ENCODE measurements at regions not wholly inside any gene's neighbourhood (a gene's known extent, or its start where the extent isn't known, plus 50 kb on each side); places are given as distances from the start of the nearest gene placed in this dataset.
"Not testable (repeated sequence)": the region's sequence is repeated elsewhere in the genome, so short reads cannot be mapped to it uniquely, and the experiment has no call there.

- Histone ChIP-seq H3K36me3 (ENCODE audit: control insufficient read depth, insufficient read depth, low read length) (no peaks in the 10 kb centered on the region), H3K4me1 (ENCODE audit: control insufficient read depth, insufficient read depth, low read length) (no peaks in the 10 kb centered on the region), H3K27me3 (ENCODE audit: control insufficient read depth, insufficient read depth, low read length) (no peaks in the 10 kb centered on the region), H3K9me3 (ENCODE audit: control insufficient read depth, insufficient read depth, low read length) (no peaks in the 10 kb centered on the region), H3K4me3 (ENCODE audit: low read depth, low read length) (no peak overlapping the region), H3K9ac (ENCODE audit: low read depth, low read length) (no peak overlapping the region)
Measured at GRCh38 chr6:144551339-144551738, 266.2 kb downstream of the UTRN start.

GRCh38 chr6:144555066-144555465 is 269.9 kb downstream of the UTRN start:
- Histone ChIP-seq H3K27me3 (ENCODE audit: control insufficient read depth, insufficient read depth, low read length) (no peaks in the 10 kb centered on the region), H3K4me3 (ENCODE audit: low read depth, low read length) (no peak overlapping the region), H3K9ac (ENCODE audit: low read depth, low read length) (no peak overlapping the region), H3K4me1 (ENCODE audit: control insufficient read depth, insufficient read depth, low read length) (no peaks in the 10 kb centered on the region), H3K9me3 (ENCODE audit: control insufficient read depth, insufficient read depth, low read length) (no peaks in the 10 kb centered on the region), H3K36me3 (ENCODE audit: control insufficient read depth, insufficient read depth, low read length) (no peaks in the 10 kb centered on the region)

- no peaks in the 10 kb centered on the region for H3K9me3 ChIP-seq (ENCODE audit: control insufficient read depth, insufficient read depth, low read length)
Measured at GRCh38 chr6:144559865-144560593, 274.9 kb downstream of the UTRN start.

GRCh38 chr6:144561455-144562043 is 276.4 kb downstream of the UTRN start:
- H3K9ac ChIP-seq (ENCODE audit: low read depth, low read length), result no peak overlapping the region
- no peaks in the 10 kb centered on the region for H3K4me1 ChIP-seq (ENCODE audit: control insufficient read depth, insufficient read depth, low read length)
- H3K27me3 ChIP-seq (ENCODE audit: control insufficient read depth, insufficient read depth, low read length), result no peaks in the 10 kb centered on the region
- no peak overlapping the region for H3K4me3 ChIP-seq (ENCODE audit: low read depth, low read length)
- H3K36me3 ChIP-seq (ENCODE audit: control insufficient read depth, insufficient read depth, low read length), result no peaks in the 10 kb centered on the region
- H3K9me3 ChIP-seq (ENCODE audit: control insufficient read depth, insufficient read depth, low read length), result no peaks in the 10 kb centered on the region

More at GRCh38 chr6:144559865-144560593, 274.9 kb downstream of the UTRN start:
- no peaks in the 10 kb centered on the region for H3K27me3 ChIP-seq (ENCODE audit: control insufficient read depth, insufficient read depth, low read length)
- H3K9ac ChIP-seq (ENCODE audit: low read depth, low read length), result no peak overlapping the region
- H3K36me3 ChIP-seq (ENCODE audit: control insufficient read depth, insufficient read depth, low read length), result no peaks in the 10 kb centered on the region
- no peak overlapping the region for H3K4me3 ChIP-seq (ENCODE audit: low read depth, low read length)
- H3K4me1 ChIP-seq (ENCODE audit: control insufficient read depth, insufficient read depth, low read length), result no peaks in the 10 kb centered on the region

- no peaks in the 10 kb centered on the region for H3K27me3 ChIP-seq (ENCODE audit: control insufficient read depth, insufficient read depth, low read length)
- no peaks in the 10 kb centered on the region for H3K4me1 ChIP-seq (ENCODE audit: control insufficient read depth, insufficient read depth, low read length)
- H3K9ac ChIP-seq (ENCODE audit: low read depth, low read length), result no peak overlapping the region
- H3K4me3 ChIP-seq (ENCODE audit: low read depth, low read length), result no peak overlapping the region
- H3K9me3 ChIP-seq (ENCODE audit: control insufficient read depth, insufficient read depth, low read length), result no peaks in the 10 kb centered on the region
- no peaks in the 10 kb centered on the region for H3K36me3 ChIP-seq (ENCODE audit: control insufficient read depth, insufficient read depth, low read length)
Measured at GRCh38 chr6:144564202-144564601, 279.1 kb downstream of the UTRN start.

GRCh38 chr6:144566868-144567615 is 281.9 kb downstream of the UTRN start:
- no peaks in the 10 kb centered on the region for H3K27me3 ChIP-seq (ENCODE audit: control insufficient read depth, insufficient read depth, low read length)
- no peaks in the 10 kb centered on the region for H3K9me3 ChIP-seq (ENCODE audit: control insufficient read depth, insufficient read depth, low read length)

GRCh38 chr6:144568241-144568640 is 283.1 kb downstream of the UTRN start:
- no peaks in the 10 kb centered on the region for H3K36me3 ChIP-seq (ENCODE audit: control insufficient read depth, insufficient read depth, low read length)
- no peak overlapping the region for H3K4me3 ChIP-seq (ENCODE audit: low read depth, low read length)
- H3K27me3 ChIP-seq (ENCODE audit: control insufficient read depth, insufficient read depth, low read length), result no peaks in the 10 kb centered on the region
- no peaks in the 10 kb centered on the region for H3K4me1 ChIP-seq (ENCODE audit: control insufficient read depth, insufficient read depth, low read length)
- no peaks in the 10 kb centered on the region for H3K9me3 ChIP-seq (ENCODE audit: control insufficient read depth, insufficient read depth, low read length)
- H3K9ac ChIP-seq (ENCODE audit: low read depth, low read length), result no peak overlapping the region

More at GRCh38 chr6:144566868-144567615, 281.9 kb downstream of the UTRN start:
- Histone ChIP-seq H3K36me3 (ENCODE audit: control insufficient read depth, insufficient read depth, low read length) (no peaks in the 10 kb centered on the region), H3K4me3 (ENCODE audit: low read depth, low read length) (no peak overlapping the region), H3K9ac (ENCODE audit: low read depth, low read length) (no peak overlapping the region), H3K4me1 (ENCODE audit: control insufficient read depth, insufficient read depth, low read length) (no peaks in the 10 kb centered on the region)

GRCh38 chr6:144572541-144572940 is 287.4 kb downstream of the UTRN start:
- not testable (repeated sequence) for H3K4me3 ChIP-seq (ENCODE audit: low read depth, low read length); H3K4me1 ChIP-seq (ENCODE audit: control insufficient read depth, insufficient read depth, low read length); H3K27me3 ChIP-seq (ENCODE audit: control insufficient read depth, insufficient read depth, low read length); H3K36me3 ChIP-seq (ENCODE audit: control insufficient read depth, insufficient read depth, low read length); H3K9me3 ChIP-seq (ENCODE audit: control insufficient read depth, insufficient read depth, low read length); H3K9ac ChIP-seq (ENCODE audit: low read depth, low read length)

- H3K9ac ChIP-seq (ENCODE audit: low read depth, low read length), result no peak overlapping the region
- no peaks in the 10 kb centered on the region for H3K27me3 ChIP-seq (ENCODE audit: control insufficient read depth, insufficient read depth, low read length)
- no peak overlapping the region for H3K4me3 ChIP-seq (ENCODE audit: low read depth, low read length)
- no peaks in the 10 kb centered on the region for H3K9me3 ChIP-seq (ENCODE audit: control insufficient read depth, insufficient read depth, low read length)
- H3K36me3 ChIP-seq (ENCODE audit: control insufficient read depth, insufficient read depth, low read length), result no peaks in the 10 kb centered on the region
- no peaks in the 10 kb centered on the region for H3K4me1 ChIP-seq (ENCODE audit: control insufficient read depth, insufficient read depth, low read length)
Measured at GRCh38 chr6:144574796-144575195, 289.7 kb downstream of the UTRN start.

- Histone ChIP-seq H3K9me3 (ENCODE audit: control insufficient read depth, insufficient read depth, low read length) (no peaks in the 10 kb centered on the region), H3K36me3 (ENCODE audit: control insufficient read depth, insufficient read depth, low read length) (no peaks in the 10 kb centered on the region), H3K4me3 (ENCODE audit: low read depth, low read length) (no peak overlapping the region), H3K4me1 (ENCODE audit: control insufficient read depth, insufficient read depth, low read length) (no peaks in the 10 kb centered on the region), H3K27me3 (ENCODE audit: control insufficient read depth, insufficient read depth, low read length) (no peaks in the 10 kb centered on the region), H3K9ac (ENCODE audit: low read depth, low read length) (no peak overlapping the region)
Measured at GRCh38 chr6:144575327-144575726, 290.2 kb downstream of the UTRN start.

GRCh38 chr6:144576871-144577270 is 291.7 kb downstream of the UTRN start:
- Histone ChIP-seq H3K4me3 (ENCODE audit: low read depth, low read length) (no peak overlapping the region), H3K9ac (ENCODE audit: low read depth, low read length) (no peak overlapping the region), H3K4me1 (ENCODE audit: control insufficient read depth, insufficient read depth, low read length) (no peaks in the 10 kb centered on the region), H3K27me3 (ENCODE audit: control insufficient read depth, insufficient read depth, low read length) (no peaks in the 10 kb centered on the region), H3K36me3 (ENCODE audit: control insufficient read depth, insufficient read depth, low read length) (no peaks in the 10 kb centered on the region), H3K9me3 (ENCODE audit: control insufficient read depth, insufficient read depth, low read length) (no peaks in the 10 kb centered on the region)
